Transverse colon (tissue), 4 donors: ENCODE measurements at regions not wholly inside any gene's neighbourhood (a gene's known extent, or its start where the extent isn't known, plus 50 kb on each side); places are given as distances from the start of the nearest gene placed in this dataset.

Source experiments
- CTCF ChIP-seq, 5 experiments: fragments of 200-600 bp in 3 of 5; fragments of 450-650 bp in 2 of 5; sonication (generic) in 3 of 5; IDR thresholded peaks; 1 replicate in 2 of 5; 2 replicates in 3 of 5; pipeline ENCODE4 v1.5.1; 2016 to 2017; ENCODE audit warnings: antibody characterized with exemption in 5 of 5, inconsistent platforms in 3 of 5, mild to moderate bottlenecking in 2 of 5, moderate library complexity in 1 of 5
- POLR2AphosphoS5 ChIP-seq, 3 donors: sonication (generic); formaldehyde crosslinking; IDR thresholded peaks; one replicate each; pipeline ENCODE4 v1.6.1; 2016; ENCODE audit warnings: antibody characterized with exemption in 3 of 3

GRCh38 chr2:107358362-107358761 lies 468.3 kb upstream of the RGPD4 start:
- no peak for TF ChIP-seq CTCF (IDR thresholded peaks at IDR 0.05)
- TF ChIP-seq POLR2AphosphoS5 (IDR thresholded peaks at IDR 0.05) = no peak
